Smooth muscle cell (in vitro differentiated cells): ENCODE measurements at regions not wholly inside any gene's neighbourhood (a gene's known extent, or its start where the extent isn't known, plus 50 kb on each side); places are given as distances from the start of the nearest gene placed in this dataset.

ENCODE experiments used
- DNase-seq: peaks from one replicate; lab custom pipeline; 2025; ENCODE audit not compliant: unreplicated experiment; lab: John Stamatoyannopoulos, UW
- H2AFZ ChIP-seq: fragments of 200-600 bp; sonication (generic); 2 replicates; pipeline ENCODE4 v1.6.0; 2016; ENCODE audit warnings: antibody characterized with exemption, low read depth, mild to moderate bottlenecking
- H3F3A ChIP-seq: fragments of 200-600 bp; sonication (generic); 2 replicates; pipeline ENCODE4 v1.6.0; 2017; ENCODE audit warnings: antibody characterized with exemption, low read depth
- H3K27ac ChIP-seq: fragments of 200-600 bp; sonication (generic); 2 replicates; pipeline ENCODE4 v1.5.1; 2016; ENCODE audit warnings: low read depth, mild to moderate bottlenecking
- H3K27me3 ChIP-seq: fragments of 200-600 bp; sonication (generic); 2 replicates; pipeline ENCODE4 v1.6.1; 2016; ENCODE audit warnings: low read depth, mild to moderate bottlenecking
- H3K36me3 ChIP-seq: fragments of 200-600 bp; sonication (generic); 2 replicates; pipeline ENCODE4 v1.5.1; 2016; ENCODE audit warnings: low read depth
- H3K4me1 ChIP-seq: fragments of 200-600 bp; sonication (generic); 2 replicates; pipeline ENCODE4 v1.5.1; 2016; ENCODE audit warnings: low read depth
- H3K4me2 ChIP-seq: fragments of 200-600 bp; sonication (generic); 2 replicates; pipeline ENCODE4 v1.6.0; 2016; ENCODE audit warnings: mild to moderate bottlenecking
- H3K4me3 ChIP-seq: fragments of 200-600 bp; sonication (generic); 2 replicates; pipeline ENCODE4 v1.5.1; 2016; ENCODE audit warnings: mild to moderate bottlenecking
- H3K79me2 ChIP-seq: fragments of 200-600 bp; sonication (generic); 2 replicates; pipeline ENCODE4 v1.6.0; 2016; ENCODE audit warnings: low read depth, mild to moderate bottlenecking
- H3K9ac ChIP-seq: fragments of 200-600 bp; sonication (generic); 2 replicates; pipeline ENCODE4 v1.6.0; 2016; ENCODE audit warnings: low read depth
- H3K9me3 ChIP-seq: fragments of 200-600 bp; sonication (generic); replicated peaks from 2 replicates; pipeline ENCODE4 v1.5.1; 2016; ENCODE audit warnings: low read depth
- H4K20me1 ChIP-seq: fragments of 200-600 bp; sonication (generic); 2 replicates; pipeline ENCODE4 v1.6.0; 2016; ENCODE audit warnings: low read depth
- CTCF ChIP-seq: fragments of 200-600 bp; sonication (generic); IDR thresholded peaks from 2 replicates; pipeline ENCODE4 v1.5.1; 2017; ENCODE audit warnings: borderline replicate concordance, mild to moderate bottlenecking, antibody characterized with exemption; ENCODE audit not compliant: insufficient read depth, poor library complexity, severe bottlenecking
- WGBS: methylation state at CpG from one replicate; pipeline ENCODE4 v1.1.7; 2016; ENCODE audit warnings: low lambda C conversion rate; 5-methylcytosine and 5-hydroxymethylcytosine counted together

- no peak overlapping the region for H3K4me3 ChIP-seq
- H3K9ac ChIP-seq = no peak overlapping the region
- no peak overlapping the region for H3K4me2 ChIP-seq
- H3K4me1 ChIP-seq = no peaks in the 10 kb centered on the region
- H3F3A ChIP-seq = peaks cover under 1% of the 10 kb centered on the region
- no peaks in the 10 kb centered on the region for H3K36me3 ChIP-seq
- TF ChIP-seq CTCF = no peak
- peaks cover 6% of the 10 kb centered on the region for H3K9me3 ChIP-seq
- no peak overlapping the region for H3K27ac ChIP-seq
- H4K20me1 ChIP-seq = no peaks in the 10 kb centered on the region
- H3K79me2 ChIP-seq = no peaks in the 10 kb centered on the region
- no peaks in the 10 kb centered on the region for H3K27me3 ChIP-seq
- WGBS = 96% methylated on average over 9 of the region's 9 CpGs
- no peak overlapping the region for H2AFZ ChIP-seq
- no peak for DNase-seq
Observed at GRCh38 chr3:177899275-177900067, 636.8 kb upstream of the KCNMB2 start.

- no peak overlapping the region for H3K9ac ChIP-seq
- peaks cover 6% of the 10 kb centered on the region for H3K9me3 ChIP-seq
- no peak for DNase-seq
- no peak overlapping the region for H2AFZ ChIP-seq
- no peaks in the 10 kb centered on the region for H3K79me2 ChIP-seq
- no peaks in the 10 kb centered on the region for H3K36me3 ChIP-seq
- WGBS = 98% methylated on average over 5 of the region's 5 CpGs
- H4K20me1 ChIP-seq = no peaks in the 10 kb centered on the region
- no peaks in the 10 kb centered on the region for H3K27me3 ChIP-seq
- H3F3A ChIP-seq = peaks cover 7% of the 10 kb centered on the region
- TF ChIP-seq CTCF = no peak
- H3K27ac ChIP-seq = no peak overlapping the region
- H3K4me2 ChIP-seq = no peak overlapping the region
- peaks cover 23% of the 10 kb centered on the region for H3K4me1 ChIP-seq
- H3K4me3 ChIP-seq = no peak overlapping the region
Observed at GRCh38 chr3:177902876-177903275, 633.4 kb upstream of the KCNMB2 start.

GRCh38 chr3:177904621-177905020 lies 631.6 kb upstream of the KCNMB2 start:
- Histone ChIP-seq H3K4me3 (no peak overlapping the region), H3K27me3 (no peaks in the 10 kb centered on the region), H3K36me3 (no peaks in the 10 kb centered on the region), H3K9ac (peak overlapping the region; percentile 27), H2AFZ (no peak overlapping the region), H3K9me3 (peaks cover 6% of the 10 kb centered on the region), H3K27ac (peak overlapping the region; percentile 83), H4K20me1 (no peaks in the 10 kb centered on the region), H3K79me2 (no peaks in the 10 kb centered on the region), H3K4me1 (peaks cover 23% of the 10 kb centered on the region), H3K4me2 (peak overlapping the region; percentile 73), H3F3A (peaks cover 7% of the 10 kb centered on the region)
- TF ChIP-seq CTCF = no peak
- no peak for DNase-seq
